PC-9 (cell line): ENCODE measurements at regions not wholly inside any gene's neighbourhood (a gene's known extent, or its start where the extent isn't known, plus 50 kb on each side); places are given as distances from the start of the nearest gene placed in this dataset.

Experiments used
- BruUV-seq: library from RNA; stranded (reverse); fragments of 400-500 nt; replicated peaks from 2 replicates; lab custom pipeline; 2021; lab: Mats Ljungman, UMichigan
- CTCF ChIA-PET: fragments of 300-600 bp; sonication (Branson Sonifier 250); formaldehyde crosslinking; loops from one replicate; lab custom pipeline; 2022; ENCODE audit warnings: antibody characterized with exemption; lab: Charles Lee
- POLR2A ChIA-PET: fragments of 300-600 bp; sonication (Branson Sonifier 250); formaldehyde crosslinking; loops from one replicate; lab custom pipeline; 2022; ENCODE audit warnings: antibody characterized with exemption; ENCODE audit not compliant: unreplicated experiment; lab: Charles Lee
- DNase-seq, 2 experiments: peaks; one replicate each; pipeline versions ENCODE4 v3.0.0 to v3.0.0-alpha.2; 2015 to 2022; ENCODE audit warnings: mixed read lengths in 1 of 2
- H2AFZ ChIP-seq: fragments of 200-600 bp; sonication (generic); 2 replicates; pipeline ENCODE4 v1.8.1; 2017; ENCODE audit warnings: antibody characterized with exemption
- H3F3A ChIP-seq: fragments of 200-600 bp; sonication (generic); 2 replicates; pipeline ENCODE4 v1.8.1; 2017; ENCODE audit warnings: antibody characterized with exemption, mild to moderate bottlenecking, low read depth; ENCODE audit not compliant: insufficient read depth
- H3K27ac ChIP-seq: fragments of 200-600 bp; sonication (generic); 2 replicates; pipeline ENCODE4 v1.6.1; 2016; ENCODE audit warnings: mixed run types
- H3K27me3 ChIP-seq: fragments of 200-600 bp; sonication (generic); 2 replicates; pipeline ENCODE4 v1.6.1; 2016; ENCODE audit warnings: low read depth, mixed run types; ENCODE audit not compliant: insufficient read depth
- H3K36me3 ChIP-seq: fragments of 200-600 bp; sonication (generic); 2 replicates; pipeline ENCODE4 v1.6.1; 2016; ENCODE audit warnings: low read depth, mixed run types
- H3K4me1 ChIP-seq: fragments of 200-600 bp; sonication (generic); replicated peaks from 2 replicates; pipeline ENCODE4 v1.6.1; 2016; ENCODE audit warnings: mixed run types; ENCODE audit not compliant: insufficient read depth
- H3K4me2 ChIP-seq: fragments of 200-600 bp; sonication (generic); 2 replicates; pipeline ENCODE4 v1.6.1; 2017; ENCODE audit warnings: mixed run types
- H3K4me3 ChIP-seq: fragments of 200-600 bp; sonication (generic); 2 replicates; pipeline ENCODE4 v1.6.1; 2016; ENCODE audit warnings: mixed run types
- H3K79me2 ChIP-seq: fragments of 200-600 bp; sonication (generic); 2 replicates; pipeline ENCODE4 v1.6.1; 2017; ENCODE audit warnings: low read depth, mixed run types
- H3K9me2 ChIP-seq: fragments of 200-600 bp; sonication (generic); 2 replicates; pipeline ENCODE4 v1.8.1; 2017; ENCODE audit warnings: mild to moderate bottlenecking; ENCODE audit not compliant: insufficient read depth
- H3K9me3 ChIP-seq: fragments of 200-600 bp; sonication (generic); 2 replicates; pipeline ENCODE4 v1.8.1; 2016; ENCODE audit warnings: low read depth; ENCODE audit not compliant: insufficient read depth
- H4K20me1 ChIP-seq: fragments of 200-600 bp; sonication (generic); 2 replicates; pipeline ENCODE4 v1.8.1; 2017; ENCODE audit not compliant: insufficient read depth
- CTCF ChIP-seq: fragments of 200-600 bp; sonication (generic); conservative IDR thresholded peaks from 2 replicates; pipeline ENCODE4 v1.6.1; 2017; ENCODE audit warnings: mixed run types, antibody characterized with exemption, mild to moderate bottlenecking, moderate library complexity
- EZH2 ChIP-seq: fragments of 200-600 bp; sonication (generic); IDR thresholded peaks from 2 replicates; pipeline ENCODE4 v1.8.0; 2017; ENCODE audit warnings: antibody characterized with exemption, low read depth
- intact Hi-C: fragments of 100-400 bp; cut with micrococcal nuclease; formaldehyde crosslinking; loops from one replicate; pipeline ENCODE4 v1.10.0; 2022; ENCODE audit not compliant: unreplicated experiment

GRCh38 chr18:78894033-78894305 lies 85.6 kb upstream of the SALL3 start:
- ChIA-PET POLR2A (no interaction called here), CTCF (no interaction called here)
- H2AFZ ChIP-seq = no peak overlapping the region
- H3F3A ChIP-seq = no peaks in the 10 kb centered on the region
- peaks cover 69% of the 10 kb centered on the region for H3K27me3 ChIP-seq
- no TSS peak for BruUV-seq
- DNase-seq = no peak
- intact Hi-C loops = no loop called here
- H3K36me3 ChIP-seq = no peaks in the 10 kb centered on the region
- no peak for TF ChIP-seq CTCF
- TF ChIP-seq EZH2 = no peak
- no peak overlapping the region for H3K4me3 ChIP-seq
- H3K4me1 ChIP-seq = no peaks in the 10 kb centered on the region
- H3K4me2 ChIP-seq = no peak overlapping the region
- no peaks in the 10 kb centered on the region for H3K9me2 ChIP-seq
- H3K79me2 ChIP-seq = no peaks in the 10 kb centered on the region
- H3K9me3 ChIP-seq = 0 out of 2 replicates have a peak, but pooled peaks cover 6% of the 10 kb centered on the region
- no peaks in the 10 kb centered on the region for H4K20me1 ChIP-seq
- no peak overlapping the region for H3K27ac ChIP-seq

- ChIA-PET POLR2A (no interaction called here), CTCF (no interaction called here)
- peaks cover 82% of the 10 kb centered on the region for H3K27me3 ChIP-seq
- no peaks in the 10 kb centered on the region for H3K36me3 ChIP-seq
- intact Hi-C loops = no loop called here
- no peak overlapping the region for H2AFZ ChIP-seq
- 0 out of 2 replicates have a peak, but pooled peaks cover 6% of the 10 kb centered on the region for H3K9me3 ChIP-seq
- no peaks in the 10 kb centered on the region for H3F3A ChIP-seq
- no peak overlapping the region for H3K27ac ChIP-seq
- no peak for DNase-seq
- no peaks in the 10 kb centered on the region for H3K4me1 ChIP-seq
- H4K20me1 ChIP-seq = no peaks in the 10 kb centered on the region
- no peak overlapping the region for H3K4me2 ChIP-seq
- no TSS peak for BruUV-seq
- H3K4me3 ChIP-seq = no peak overlapping the region
- no peaks in the 10 kb centered on the region for H3K9me2 ChIP-seq
- no peaks in the 10 kb centered on the region for H3K79me2 ChIP-seq
- no peak for TF ChIP-seq EZH2
- no peak for TF ChIP-seq CTCF
These were observed 84.2 kb upstream of the SALL3 start for GRCh38 chr18:78895207-78896001.

- no peak overlapping the region for H3K4me3 ChIP-seq
- H3K79me2 ChIP-seq = no peaks in the 10 kb centered on the region
- no peaks in the 10 kb centered on the region for H3F3A ChIP-seq
- no peaks in the 10 kb centered on the region for H3K36me3 ChIP-seq
- H4K20me1 ChIP-seq = no peaks in the 10 kb centered on the region
- peaks cover 88% of the 10 kb centered on the region for H3K27me3 ChIP-seq
- H3K4me1 ChIP-seq = no peaks in the 10 kb centered on the region
- no peaks in the 10 kb centered on the region for H3K9me2 ChIP-seq
- intact Hi-C loops = no loop called here
- H3K4me2 ChIP-seq = no peak overlapping the region
- H3K27ac ChIP-seq = no peak overlapping the region
- H3K9me3 ChIP-seq = 0 out of 2 replicates have a peak, but pooled peaks cover 6% of the 10 kb centered on the region
- POLR2A ChIA-PET = no interaction called here
- CTCF ChIA-PET = no interaction called here
- TF ChIP-seq EZH2 (no peak), CTCF (no peak)
- H2AFZ ChIP-seq = no peak overlapping the region
- DNase-seq = no peak
- no TSS peak for BruUV-seq
These were observed 83.3 kb upstream of the SALL3 start for GRCh38 chr18:78896111-78896905.
